SKM-1 treated with dmso at 0.1 percent for 144 hours (cell line): ENCODE measurements at regions not wholly inside any gene's neighbourhood (a gene's known extent, or its start where the extent isn't known, plus 50 kb on each side); places are given as distances from the start of the nearest gene placed in this dataset.
"Not testable (repeated sequence)": the region's sequence is repeated elsewhere in the genome, so short reads cannot be mapped to it uniquely, and the experiment has no call there.

Experiments used
- DNase-seq: peaks from one replicate; lab custom pipeline; 2025; ENCODE audit not compliant: unreplicated experiment; lab: John Stamatoyannopoulos, UW

DNA sequence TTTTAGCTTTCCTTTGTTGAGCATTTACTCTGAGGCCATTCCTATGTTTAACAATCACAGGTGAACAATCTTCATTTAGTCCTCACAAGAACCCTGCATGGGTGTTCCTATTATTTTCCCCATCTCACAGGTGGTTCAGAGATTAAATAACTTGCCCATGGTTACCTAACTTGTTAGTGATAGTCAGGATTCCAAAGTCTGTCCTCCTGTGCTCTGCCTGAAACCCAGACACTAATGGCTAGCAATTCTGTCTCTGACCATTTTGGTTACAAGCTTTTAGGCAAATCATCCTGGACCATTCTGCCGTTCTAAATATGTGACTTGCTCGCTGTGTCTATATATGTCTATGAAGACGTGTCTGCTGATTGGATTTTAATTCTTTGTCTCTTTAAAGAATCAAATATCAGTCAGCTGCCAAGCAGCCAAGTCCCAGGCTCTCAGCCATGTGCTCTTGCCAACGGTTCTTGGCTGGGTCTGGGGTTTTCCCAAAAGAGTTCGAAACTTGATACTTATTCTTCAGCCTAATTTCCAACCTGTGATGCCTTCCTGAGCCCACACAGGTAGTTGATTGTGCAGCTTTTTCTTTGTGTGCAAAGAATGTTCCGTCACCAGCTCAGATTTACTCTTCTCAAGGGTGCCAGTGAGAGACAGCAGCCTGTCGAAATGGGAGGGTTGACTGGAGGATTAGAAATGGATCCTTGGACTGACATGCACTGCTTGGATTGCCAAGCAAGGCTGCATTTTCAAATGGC lies 121.7 kb downstream of the NREP start:
- DNase-seq, result no peak

- DNase-seq, result no peak
These were observed 119.0 kb upstream of the STARD4 start for GRCh38 chr5:111631328-111631727.

DNA sequence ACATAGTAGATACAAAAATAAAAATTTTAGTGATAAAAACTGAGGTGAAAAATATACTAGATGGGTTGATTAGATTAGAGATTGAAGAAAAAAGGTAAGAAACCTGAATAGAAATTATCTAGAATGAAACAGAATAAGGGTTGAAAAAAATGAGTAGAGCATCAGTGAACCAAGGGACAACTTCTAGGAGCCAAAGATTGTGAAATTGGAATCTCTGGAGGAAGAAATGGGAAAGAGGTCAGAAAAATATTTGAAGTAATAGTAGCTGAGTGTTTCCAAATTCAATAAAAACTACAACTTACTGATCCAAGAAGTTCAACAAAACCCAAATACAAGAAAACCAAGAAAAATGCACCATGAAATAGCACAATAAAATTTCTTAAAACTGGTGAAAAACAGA lies 116.6 kb upstream of the STARD4 start:
- no peak for DNase-seq

GRCh38 chr5:111627862-111628261 lies 115.5 kb upstream of the STARD4 start:
- no peak for DNase-seq

- DNase-seq, result no peak
These were observed 114.3 kb upstream of the STARD4 start for GRCh38 chr5:111626473-111627148.

DNA sequence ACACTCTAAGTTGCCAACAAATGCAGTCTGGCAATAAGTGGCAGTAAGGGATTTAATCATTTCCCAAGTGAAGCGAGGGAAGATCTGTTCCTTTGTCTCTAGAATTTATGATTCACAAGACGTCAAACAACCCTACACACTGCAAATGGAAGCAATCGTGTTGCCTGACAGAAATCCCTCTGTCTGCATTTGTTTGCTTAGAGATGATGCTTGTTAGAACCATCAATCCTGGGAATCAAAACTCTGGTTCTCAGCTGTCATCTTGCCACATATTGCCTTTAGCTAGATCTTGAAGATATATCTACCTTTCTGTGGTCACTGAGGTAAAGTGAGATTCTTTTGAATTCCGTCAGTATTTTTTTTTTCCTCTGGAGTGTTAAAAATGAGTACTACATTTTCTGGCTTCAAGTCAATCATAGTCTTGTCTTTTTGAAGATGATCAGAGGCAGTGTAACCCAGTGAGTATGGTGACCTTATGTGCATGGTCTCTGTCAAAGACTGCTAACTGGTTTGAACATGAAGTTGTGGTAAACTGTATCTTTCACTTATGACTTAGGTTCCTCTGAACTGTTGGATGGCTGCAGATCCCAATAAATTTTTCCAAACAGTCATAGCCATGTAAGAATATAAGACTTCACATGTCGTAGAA lies 106.4 kb upstream of the STARD4 start:
- DNase-seq, result no peak

DNA sequence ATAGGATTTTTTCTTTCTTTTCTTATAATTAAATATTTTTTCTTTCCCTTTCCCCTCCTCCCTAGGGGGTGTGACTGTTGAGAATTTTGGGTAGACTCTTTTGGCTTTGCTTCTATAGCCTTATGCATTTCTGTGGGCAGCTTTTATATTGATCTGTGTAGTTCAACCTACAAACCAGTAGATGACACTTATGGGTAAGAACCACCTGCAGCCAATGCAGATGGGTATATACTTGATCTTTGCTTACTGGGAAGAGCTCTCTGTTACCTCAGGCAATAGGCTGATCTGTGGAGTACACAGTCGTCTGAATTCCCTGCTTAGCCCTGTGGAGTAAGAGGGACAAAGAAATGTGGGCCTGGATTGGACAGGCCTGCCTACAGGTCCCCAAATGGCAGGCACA lies 102.7 kb upstream of the STARD4 start:
- DNase-seq, result no peak

DNA sequence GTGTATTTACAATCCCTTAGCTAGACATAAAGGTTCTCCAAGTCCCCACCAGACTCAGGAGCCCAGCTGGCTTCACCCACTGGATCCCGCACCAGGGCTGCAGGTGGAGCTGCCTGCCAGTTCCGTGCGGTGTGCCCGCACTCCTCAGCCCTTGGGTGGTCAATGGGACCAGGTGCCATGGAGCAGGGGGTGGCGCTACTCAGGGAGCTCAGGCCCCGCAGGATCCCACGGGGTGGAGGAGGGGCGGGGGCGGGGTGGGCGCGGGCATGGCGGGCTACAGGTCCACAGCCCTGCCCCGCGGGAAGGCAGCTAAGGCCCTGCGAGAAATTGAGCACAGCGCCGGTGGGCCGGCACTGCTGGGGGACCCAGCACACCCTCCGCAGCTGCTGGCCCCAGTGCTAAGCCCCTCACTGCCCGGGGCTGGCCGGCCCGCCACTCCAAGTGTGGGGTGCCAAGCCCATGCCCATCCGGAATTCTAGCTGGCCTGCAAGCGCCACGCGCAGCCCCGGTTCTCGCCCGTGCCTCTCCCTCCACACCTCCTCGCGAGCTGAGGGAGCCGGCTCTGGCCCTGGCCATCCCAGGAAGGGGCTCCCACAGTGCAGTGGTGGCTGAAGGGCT lies 99.8 kb upstream of the STARD4 start:
- DNase-seq, result not testable (repeated sequence)

DNA sequence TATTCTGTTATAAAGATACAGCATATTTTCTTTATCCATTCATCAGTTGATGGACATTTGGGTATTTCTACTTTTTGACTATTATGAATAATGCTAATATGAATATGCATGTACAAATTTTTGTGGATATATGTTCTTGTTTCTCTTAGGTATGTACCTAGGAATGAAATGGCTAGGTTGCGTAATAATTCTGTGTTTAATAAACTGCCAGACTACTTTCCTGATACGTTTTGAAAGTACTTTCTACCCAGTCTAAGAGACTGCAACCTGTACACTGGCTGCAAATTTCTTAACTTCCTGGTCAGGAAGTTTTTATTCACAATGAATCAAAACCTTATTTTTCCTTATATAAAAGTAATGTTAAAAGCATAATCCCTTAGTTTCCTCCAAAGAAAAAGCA lies 93.9 kb upstream of the STARD4 start:
- DNase-seq, result no peak

DNA sequence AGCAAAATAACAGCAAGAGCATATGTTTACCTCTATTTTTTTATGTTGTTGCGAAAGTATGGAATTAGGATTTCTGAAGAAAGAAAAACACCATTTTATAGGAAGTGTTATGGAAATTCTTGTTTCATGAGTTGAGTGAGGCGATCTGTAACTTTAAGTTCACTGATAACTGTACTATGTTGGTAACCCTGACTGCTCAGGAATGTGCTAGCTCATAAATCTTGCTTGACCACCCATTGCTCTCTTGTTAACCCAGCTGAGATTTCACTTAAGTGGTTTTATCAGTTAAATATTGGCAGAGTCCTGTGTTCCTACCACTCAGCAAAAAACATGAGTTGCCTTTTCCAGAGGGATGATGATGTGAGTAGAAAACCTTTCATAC lies 91.1 kb upstream of the STARD4 start:
- no peak for DNase-seq

GRCh38 chr5:111602817-111603445 lies 90.6 kb upstream of the STARD4 start:
- DNase-seq, result no peak

DNA sequence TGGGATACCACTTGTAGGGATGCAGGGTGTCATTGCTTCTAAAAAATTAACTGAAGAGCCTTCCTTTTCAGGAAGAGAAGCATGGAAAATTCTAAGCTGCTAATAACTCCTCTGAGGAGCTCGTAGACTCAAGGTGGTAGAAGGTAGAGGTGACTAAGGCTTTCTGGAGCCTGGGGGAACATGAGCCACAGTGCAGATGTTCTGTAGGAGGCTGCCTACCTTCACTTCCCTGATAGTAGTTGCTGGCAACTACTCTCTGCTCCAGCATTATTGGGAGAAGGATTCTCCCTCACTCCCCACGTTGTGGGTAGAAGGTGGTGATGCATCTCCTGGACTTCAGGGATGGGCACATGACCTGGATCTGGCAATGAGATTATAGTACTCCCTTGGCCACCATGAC lies 86.7 kb upstream of the STARD4 start:
- no peak for DNase-seq

GRCh38 chr5:111597491-111597890 lies 85.2 kb upstream of the STARD4 start:
- no peak for DNase-seq

DNA sequence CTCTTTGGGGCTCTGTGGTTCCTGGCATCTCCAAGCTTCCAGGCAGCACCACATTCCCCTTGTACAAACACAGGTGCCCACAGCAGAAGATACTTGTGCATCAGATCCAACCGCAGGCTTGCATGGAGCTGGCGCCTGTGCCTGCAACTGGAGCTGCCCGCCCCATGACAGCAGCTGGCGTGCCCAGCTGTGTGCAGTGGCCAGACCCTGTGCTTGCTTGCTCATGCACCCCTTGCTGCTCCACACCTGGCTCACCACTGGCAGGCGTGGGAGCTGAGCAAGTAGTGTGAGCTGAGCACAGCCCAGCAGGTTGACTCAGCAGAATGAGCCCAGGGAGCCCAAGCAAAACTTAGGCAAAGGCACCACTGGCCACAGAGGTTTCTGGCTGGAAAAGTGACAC lies 84.4 kb upstream of the STARD4 start:
- DNase-seq, result no peak

- DNase-seq, result no peak
These were observed 83.1 kb upstream of the STARD4 start for GRCh38 chr5:111595425-111595824.

GRCh38 chr5:111589316-111589715 lies 77.0 kb upstream of the STARD4 start:
- no peak for DNase-seq

GRCh38 chr5:111587728-111588127 lies 75.4 kb upstream of the STARD4 start:
- DNase-seq, result no peak

DNA sequence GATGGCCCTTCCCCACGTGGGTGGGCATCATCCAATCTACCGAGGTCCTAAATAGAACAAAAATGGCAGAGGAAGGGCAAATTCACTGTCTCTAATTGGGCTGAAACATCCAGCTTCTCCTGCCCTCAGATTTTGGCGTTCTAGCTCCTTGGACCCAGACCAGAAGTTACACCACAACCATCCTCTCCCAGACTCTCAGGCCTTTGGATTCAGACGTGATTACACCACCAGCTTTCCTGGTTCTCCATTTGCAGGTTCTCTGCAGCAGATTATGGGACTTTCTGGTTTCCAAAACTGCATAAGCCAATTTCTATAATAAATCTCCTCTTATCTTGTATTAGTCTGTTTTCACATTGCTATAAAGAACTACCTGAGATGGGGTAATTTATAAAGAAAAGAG lies 73.6 kb upstream of the STARD4 start:
- DNase-seq, result no peak

- no peak for DNase-seq
These were observed 73.0 kb upstream of the STARD4 start for GRCh38 chr5:111585291-111585690.

- DNase-seq, result no peak
These were observed 72.3 kb upstream of the STARD4 start for GRCh38 chr5:111584651-111585050.

DNA sequence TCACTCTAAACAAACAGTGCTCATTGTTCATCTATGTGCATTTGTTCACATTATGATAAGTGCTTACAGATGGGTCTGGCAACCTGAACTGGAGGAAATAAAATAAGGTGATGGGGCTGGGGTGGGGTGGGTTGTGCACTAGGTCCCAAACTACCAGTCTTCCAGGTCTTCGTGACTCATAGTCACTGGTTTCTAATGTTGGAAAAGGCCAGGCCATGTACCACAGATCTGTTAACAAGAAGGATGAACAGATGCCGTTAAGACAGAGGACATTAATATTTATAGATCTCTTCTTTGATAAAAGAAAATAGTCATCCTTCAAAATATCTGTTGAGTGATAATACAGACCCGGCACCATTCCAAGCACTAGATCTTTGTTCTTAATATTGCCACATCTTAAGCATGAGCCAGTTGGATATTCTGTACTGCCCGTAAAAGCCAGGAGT lies 71.4 kb upstream of the STARD4 start:
- DNase-seq, result no peak
